ENCODE measurements at regions not wholly inside any gene's neighbourhood (a gene's known extent, or its start where the extent isn't known, plus 50 kb on each side); places are given as distances from the start of the nearest gene placed in this dataset.
"Not testable (repeated sequence)": the region's sequence is repeated elsewhere in the genome, so short reads cannot be mapped to it uniquely, and the experiment has no call there.

DNA sequence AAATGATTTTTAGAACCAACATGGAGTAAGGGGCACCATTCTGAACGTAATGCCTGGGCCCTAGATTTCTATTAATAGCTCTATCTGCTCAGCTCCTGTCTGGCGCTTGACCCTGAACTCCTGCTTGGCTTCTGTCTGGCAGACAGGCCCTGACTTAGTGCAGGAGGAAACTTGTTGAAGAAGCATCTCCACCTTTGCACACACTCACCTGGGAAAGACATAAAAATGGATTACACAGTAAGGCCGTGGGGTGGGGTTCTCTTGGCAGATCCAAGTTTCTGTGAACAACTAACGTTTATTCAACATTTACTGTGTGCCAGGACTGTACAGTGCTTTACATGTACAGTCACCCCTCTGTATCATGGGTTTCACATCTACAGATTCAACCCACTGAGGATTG lies 62.1 kb upstream of the CNIH3 start:
- 36 to 37% methylated on average over 4 of the region's 4 CpGs for WGBS, 2 donors
- TF ChIP-seq POLR2A (IDR thresholded peaks at IDR 0.05) = no peak
- no peak for TF ChIP-seq CTCF (IDR thresholded peaks at IDR 0.05)

GRCh38 chr1:224554620-224555259 lies 61.4 kb upstream of the CNIH3 start:
- WGBS, 2 donors = 85 to 92% methylated on average over 4 of the region's 4 CpGs
- intact Hi-C loops (cut with DNase I; ENCODE audit: low total_unique reads) = no loop called here
- TF ChIP-seq CTCF (IDR thresholded peaks at IDR 0.05) (no peak), POLR2A (IDR thresholded peaks at IDR 0.05) (no peak)

More for the DNA sequence above, 62.1 kb upstream of the CNIH3 start:
- intact Hi-C loops (cut with DNase I; ENCODE audit: low total_unique reads) = no loop called here
- H3K4me3 ChIP-seq (ENCODE audit: low read depth, poor library complexity, severe bottlenecking) = no peak overlapping the region
- no peak for DNase-seq (ENCODE audit: low spot score in 2 of 2)

GRCh38 chr1:224558904-224559303 lies 57.2 kb upstream of the CNIH3 start:
- intact Hi-C loops (cut with DNase I; ENCODE audit: low total_unique reads) = no loop called here
- 38 to 52% methylated on average over 3 of the region's 3 CpGs for WGBS, 2 donors
- H3K4me3 ChIP-seq (ENCODE audit: low read depth, poor library complexity, severe bottlenecking) = no peak overlapping the region
- DNase-seq (ENCODE audit: low spot score in 2 of 2) = no peak
- no peak for TF ChIP-seq POLR2A (IDR thresholded peaks at IDR 0.05)
- TF ChIP-seq CTCF (IDR thresholded peaks at IDR 0.05) = no peak

More at GRCh38 chr1:224554620-224555259, 61.4 kb upstream of the CNIH3 start:
- no peak overlapping the region for H3K4me3 ChIP-seq (ENCODE audit: low read depth, poor library complexity, severe bottlenecking)
- DNase-seq (ENCODE audit: low spot score in 2 of 2) = no peak

DNA sequence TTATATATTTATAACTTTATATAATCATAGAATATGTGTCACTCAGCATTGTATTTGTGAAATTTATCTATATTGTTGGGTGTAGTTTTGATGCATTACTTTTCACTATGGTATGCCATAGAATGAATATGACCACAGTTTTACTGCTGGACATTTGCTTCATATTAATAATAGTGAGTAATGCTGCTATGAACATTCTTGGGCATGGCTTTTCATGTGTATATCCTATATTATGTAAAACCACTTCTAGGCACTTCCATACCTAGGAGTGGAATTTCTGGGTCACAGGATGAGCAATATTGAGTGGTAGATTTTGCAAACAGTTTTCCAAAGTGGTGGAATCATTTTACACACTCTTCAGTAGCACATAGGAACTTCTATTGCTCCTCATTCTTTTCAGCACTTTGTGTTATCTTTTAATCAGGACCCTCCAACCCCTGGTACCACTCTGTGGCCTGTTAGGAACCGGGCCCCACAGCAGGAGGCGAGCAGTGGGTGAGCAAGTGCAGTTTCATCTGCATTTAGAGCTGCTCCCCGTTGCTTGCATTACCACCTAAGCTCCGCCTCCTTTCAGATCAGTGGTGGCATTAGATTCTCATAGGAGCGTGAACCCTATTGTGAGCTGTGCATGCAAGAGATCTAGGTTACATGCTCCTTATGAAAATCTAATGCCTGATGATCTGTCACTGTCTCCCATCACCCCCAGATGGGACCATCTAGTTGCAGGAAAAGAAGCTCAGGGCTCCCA lies 56.0 kb upstream of the CNIH3 start:
- H3K4me3 ChIP-seq (ENCODE audit: low read depth, poor library complexity, severe bottlenecking) = no peak overlapping the region
- 94 to 95% methylated on average over 5 of the region's 5 CpGs for WGBS, 2 donors
- intact Hi-C loops (cut with DNase I; ENCODE audit: low total_unique reads) = no loop called here
- no peak for TF ChIP-seq POLR2A (IDR thresholded peaks at IDR 0.05)
- no peak for DNase-seq (ENCODE audit: low spot score in 2 of 2)

DNA sequence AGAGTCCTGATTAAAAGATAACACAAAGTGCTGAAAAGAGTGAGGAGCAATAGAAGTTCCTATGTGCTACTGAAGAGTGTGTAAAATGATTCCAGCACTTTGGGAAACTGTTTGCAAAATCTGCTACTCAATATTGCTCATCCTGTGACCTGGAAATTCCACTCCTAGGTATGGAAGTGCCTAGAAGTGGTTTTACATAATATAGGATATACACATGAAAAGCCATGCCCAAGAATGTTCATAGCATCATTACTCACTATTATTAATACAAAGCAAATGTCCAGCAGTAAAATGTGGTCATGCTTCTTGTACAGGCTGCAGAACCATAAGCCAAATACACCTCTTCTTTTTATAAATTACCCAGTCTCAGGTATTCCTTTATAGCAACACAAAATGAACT lies 53.2 kb upstream of the CNIH3 start:
- DNase-seq (ENCODE audit: low spot score in 2 of 2); H3K4me3 ChIP-seq (ENCODE audit: low read depth, poor library complexity, severe bottlenecking); intact Hi-C loops (cut with DNase I; ENCODE audit: low total_unique reads): not testable (repeated sequence)

DNA sequence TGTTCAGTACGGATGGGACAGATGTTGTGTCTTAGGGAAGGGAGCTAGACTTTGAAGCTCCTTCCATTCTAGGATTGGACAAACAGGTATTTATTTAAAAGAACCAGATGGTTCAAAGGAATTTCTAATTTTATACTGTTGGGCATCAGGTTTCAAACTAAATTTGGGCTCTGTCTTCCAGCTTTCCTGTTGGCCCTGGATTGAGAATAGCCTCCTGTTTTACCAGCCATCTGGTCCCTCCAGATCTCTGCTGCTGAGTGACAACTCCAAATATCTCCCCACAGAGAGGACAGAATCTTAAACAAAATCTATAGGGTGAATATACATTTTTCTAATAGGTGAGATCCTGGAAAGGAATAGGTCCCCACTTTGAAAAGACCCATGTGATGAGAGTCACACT lies 52.5 kb upstream of the CNIH3 start:
- WGBS, 2 donors = 77 to 90% methylated on average over 1 of the region's 1 CpG
- no peak overlapping the region for H3K4me3 ChIP-seq (ENCODE audit: low read depth, poor library complexity, severe bottlenecking)
- intact Hi-C loops (cut with DNase I; ENCODE audit: low total_unique reads) = no loop called here
- TF ChIP-seq POLR2A (IDR thresholded peaks at IDR 0.05) (no peak), CTCF (IDR thresholded peaks at IDR 0.05) (no peak)
- DNase-seq (ENCODE audit: low spot score in 2 of 2) = no peak
